Kidney (tissue), 13 donors: ENCODE measurements at regions not wholly inside any gene's neighbourhood (a gene's known extent, or its start where the extent isn't known, plus 50 kb on each side); places are given as distances from the start of the nearest gene placed in this dataset.

Experiments used
- DNase-seq, 5 donors: peaks; one replicate each; pipeline ENCODE4 v3.0.0-alpha.2; 2013 to 2020
- FAIRE-seq: peaks from 2 replicates; lab custom pipeline; 2012; peaks lifted over from hg19 to GRCh38; lab: Jason Lieb, UNC
- H3K27ac ChIP-seq, 2 donors: one replicate each; pipeline ENCODE4 v1.7.0; 2013; ENCODE audit warnings: low read depth in 2 of 2, low read length in 2 of 2, inconsistent platforms in 1 of 2
- H3K27me3 ChIP-seq: one replicate; pipeline ENCODE4 v1.7.1; 2013; ENCODE audit warnings: low read length, inconsistent platforms; ENCODE audit not compliant: control insufficient read depth, insufficient read depth
- H3K36me3 ChIP-seq, 3 donors: one replicate each; pipeline versions ENCODE4 v1.7.0 to v1.7.1; 2013; ENCODE audit warnings: low read length in 3 of 3, control low read depth in 1 of 3, inconsistent platforms in 1 of 3; ENCODE audit not compliant: insufficient read depth in 3 of 3, control insufficient read depth in 2 of 3
- H3K4me1 ChIP-seq, 3 donors: one replicate each; pipeline versions ENCODE4 v1.7.0 to v1.7.1; 2013; ENCODE audit warnings: low read length in 3 of 3, inconsistent platforms in 1 of 3, low read depth in 1 of 3; ENCODE audit not compliant: control insufficient read depth in 2 of 3, insufficient read depth in 2 of 3
- H3K4me3 ChIP-seq, 3 donors: one replicate each; pipeline versions ENCODE4 v1.7.0 to v1.8.1; 2013; ENCODE audit warnings: low read length in 3 of 3, control low read depth in 1 of 3, inconsistent platforms in 1 of 3
- H3K9ac ChIP-seq, 3 donors: one replicate each; pipeline versions ENCODE4 v1.7.0 to v1.7.1; 2013; ENCODE audit warnings: low read length in 3 of 3, control low read depth in 1 of 3, inconsistent platforms in 1 of 3
- H3K9me3 ChIP-seq, 3 donors: one replicate each; pipeline versions ENCODE4 v1.7.0 to v1.7.1; 2013; ENCODE audit warnings: low read length in 3 of 3, control low read depth in 1 of 3, inconsistent platforms in 1 of 3; ENCODE audit not compliant: control insufficient read depth in 2 of 3, insufficient read depth in 1 of 3
- intact Hi-C: fragments of 100-400 bp; cut with DNase I; formaldehyde crosslinking; loops from one replicate; pipeline ENCODE4 v1.11.1; 2022
- TF ChIP-seq, protein P1 (sequence below): IDR thresholded peaks from 3 replicates; pipeline ENCODE4 v1.5.1; 2012; ENCODE audit warnings: mild to moderate bottlenecking, moderate library complexity, borderline replicate concordance; ENCODE audit not compliant: insufficient read depth; ENCODE audit errors: extremely low read depth
- donor health status: control.
- donor health status: control.
- donor health status: control.
- donor health status: control.
- donor health status: control.
- donor health status: DM: yes; HTN: yes; CAD: no.
- donor health status: Normal renal cell carcinoma (clear cell type).

- Histone ChIP-seq H3K36me3 (no peaks in the 10 kb centered on the region), H3K27ac (no peak overlapping the region), H3K9me3 (no peaks in the 10 kb centered on the region), H3K27me3 (no peaks in the 10 kb centered on the region), H3K4me1 (no peaks in the 10 kb centered on the region), H3K4me3 (no peak overlapping the region), H3K9ac (no peak overlapping the region)
- TF ChIP-seq, protein P1, sequence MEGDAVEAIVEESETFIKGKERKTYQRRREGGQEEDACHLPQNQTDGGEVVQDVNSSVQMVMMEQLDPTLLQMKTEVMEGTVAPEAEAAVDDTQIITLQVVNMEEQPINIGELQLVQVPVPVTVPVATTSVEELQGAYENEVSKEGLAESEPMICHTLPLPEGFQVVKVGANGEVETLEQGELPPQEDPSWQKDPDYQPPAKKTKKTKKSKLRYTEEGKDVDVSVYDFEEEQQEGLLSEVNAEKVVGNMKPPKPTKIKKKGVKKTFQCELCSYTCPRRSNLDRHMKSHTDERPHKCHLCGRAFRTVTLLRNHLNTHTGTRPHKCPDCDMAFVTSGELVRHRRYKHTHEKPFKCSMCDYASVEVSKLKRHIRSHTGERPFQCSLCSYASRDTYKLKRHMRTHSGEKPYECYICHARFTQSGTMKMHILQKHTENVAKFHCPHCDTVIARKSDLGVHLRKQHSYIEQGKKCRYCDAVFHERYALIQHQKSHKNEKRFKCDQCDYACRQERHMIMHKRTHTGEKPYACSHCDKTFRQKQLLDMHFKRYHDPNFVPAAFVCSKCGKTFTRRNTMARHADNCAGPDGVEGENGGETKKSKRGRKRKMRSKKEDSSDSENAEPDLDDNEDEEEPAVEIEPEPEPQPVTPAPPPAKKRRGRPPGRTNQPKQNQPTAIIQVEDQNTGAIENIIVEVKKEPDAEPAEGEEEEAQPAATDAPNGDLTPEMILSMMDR = no peak
- intact Hi-C loops = no loop called here
- FAIRE-seq = no peak
- DNase-seq = no peak
These were observed 184.3 kb upstream of the TACR3 start for GRCh38 chr4:103904123-103904522.

DNA sequence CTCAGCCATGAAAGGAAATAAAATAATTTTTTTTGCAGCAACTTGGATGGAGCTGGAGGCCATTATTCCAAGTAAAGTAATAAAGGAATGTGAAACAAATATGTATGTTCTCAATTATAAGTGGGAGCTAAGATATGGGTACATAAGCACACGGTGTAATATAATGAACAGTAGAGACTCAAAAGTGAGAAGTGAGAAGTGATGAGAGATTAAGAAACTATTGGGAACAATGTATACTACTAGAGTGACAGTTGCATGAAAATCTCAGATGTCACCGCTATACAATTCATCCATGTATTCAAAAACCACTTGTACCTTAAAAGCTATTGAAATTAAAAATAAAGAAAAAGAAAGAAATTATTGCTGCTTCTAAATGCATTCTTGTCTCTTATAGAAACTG is 182.9 kb upstream of the TACR3 start:
- Histone ChIP-seq H3K4me3 (no peak overlapping the region), H3K27ac (no peak overlapping the region), H3K9ac (no peak overlapping the region), H3K4me1 (no peaks in the 10 kb centered on the region), H3K36me3 (no peaks in the 10 kb centered on the region), H3K27me3 (no peaks in the 10 kb centered on the region), H3K9me3 (no peaks in the 10 kb centered on the region)
- DNase-seq = no peak
- intact Hi-C loops = no loop called here
- no peak for FAIRE-seq
- TF ChIP-seq, protein P1 = no peak

DNA sequence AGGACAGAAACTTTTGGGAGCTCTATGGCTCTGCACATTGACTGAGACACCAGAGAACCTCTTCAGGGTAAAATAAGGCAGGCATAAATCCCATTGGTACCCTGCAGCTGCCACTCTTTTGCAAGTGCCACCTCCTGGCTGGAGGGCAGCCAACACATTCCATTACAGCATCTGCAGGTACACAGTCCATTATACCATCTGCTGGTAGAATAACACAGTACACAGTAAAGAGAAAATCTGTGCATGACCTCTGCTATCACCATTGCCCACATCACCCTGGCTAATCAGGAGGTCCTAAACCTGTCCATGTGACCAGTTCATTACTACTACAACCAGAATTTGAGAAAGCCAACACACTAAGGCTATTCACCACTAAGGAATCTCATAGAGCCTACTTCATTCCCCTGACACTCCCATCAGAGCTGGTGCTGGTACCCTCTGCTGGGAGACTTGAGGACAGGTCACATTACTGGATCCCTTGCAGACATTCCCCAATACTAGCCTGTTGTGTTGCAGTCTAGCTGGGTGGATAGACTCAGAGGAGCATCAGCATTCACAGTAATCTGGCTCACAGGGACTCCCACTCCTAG is 176.2 kb upstream of the TACR3 start:
- no peaks in the 10 kb centered on the region for H3K27me3 ChIP-seq
- no peak overlapping the region for H3K9ac ChIP-seq
- H3K9me3 ChIP-seq = peaks cover 0 to 5% (median 0%) of the 10 kb centered on the region in 3 donors
- no peaks in the 10 kb centered on the region for H3K4me1 ChIP-seq
- DNase-seq (no peak), FAIRE-seq (no peak)
- H3K27ac ChIP-seq = no peak overlapping the region
- intact Hi-C loops = no loop called here
- TF ChIP-seq, protein P1 = no peak
- H3K4me3 ChIP-seq = no peak overlapping the region
- H3K36me3 ChIP-seq = no peaks in the 10 kb centered on the region

DNA sequence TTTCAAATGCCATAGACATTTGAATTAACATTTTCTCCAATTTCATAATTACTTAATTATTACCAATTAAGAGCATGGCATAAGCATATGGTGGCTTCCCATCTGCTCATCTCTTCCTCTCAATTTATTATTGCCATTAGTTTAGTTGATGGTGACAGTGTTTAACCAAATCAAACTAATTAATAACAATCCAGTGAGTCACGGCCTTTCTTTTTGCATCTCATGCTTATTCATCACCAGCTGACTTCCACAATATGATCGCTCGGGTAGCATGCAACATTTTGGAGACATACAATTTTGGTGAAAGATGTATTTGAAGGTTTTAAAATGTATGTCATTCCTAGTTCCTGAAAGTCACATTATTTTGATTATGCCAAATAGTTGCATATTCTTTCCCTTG is 172.8 kb upstream of the TACR3 start:
- H3K9me3 ChIP-seq = peaks cover 0 to 5% (median 0%) of the 10 kb centered on the region in 3 donors
- H3K36me3 ChIP-seq = no peaks in the 10 kb centered on the region
- no peaks in the 10 kb centered on the region for H3K4me1 ChIP-seq
- no peaks in the 10 kb centered on the region for H3K27me3 ChIP-seq
- intact Hi-C loops = no loop called here
- FAIRE-seq (no peak), DNase-seq (no peak)
- no peak overlapping the region for H3K4me3 ChIP-seq
- no peak overlapping the region for H3K9ac ChIP-seq
- no peak overlapping the region for H3K27ac ChIP-seq
- TF ChIP-seq, protein P1 = no peak
